Esophagus muscularis mucosa (tissue), 3 donors: ENCODE measurements at regions not wholly inside any gene's neighbourhood (a gene's known extent, or its start where the extent isn't known, plus 50 kb on each side); places are given as distances from the start of the nearest gene placed in this dataset.

Experiments used
- POLR2A ChIP-seq: fragments of 450-650 bp; IDR thresholded peaks from one replicate; pipeline ENCODE4 v1.6.1; 2017; ENCODE audit warnings: antibody characterized with exemption, moderate library complexity, mild to moderate bottlenecking, low read depth
- TF ChIP-seq, protein P1 (sequence below), 3 experiments: fragments of 200-600 bp in 2 of 3; fragments of 450-650 bp in 1 of 3; sonication (generic) in 2 of 3; IDR thresholded peaks; one replicate each; pipeline ENCODE4 v1.5.1; 2017 to 2019; ENCODE audit warnings: antibody characterized with exemption in 3 of 3, mild to moderate bottlenecking in 2 of 3, moderate library complexity in 1 of 3

DNA sequence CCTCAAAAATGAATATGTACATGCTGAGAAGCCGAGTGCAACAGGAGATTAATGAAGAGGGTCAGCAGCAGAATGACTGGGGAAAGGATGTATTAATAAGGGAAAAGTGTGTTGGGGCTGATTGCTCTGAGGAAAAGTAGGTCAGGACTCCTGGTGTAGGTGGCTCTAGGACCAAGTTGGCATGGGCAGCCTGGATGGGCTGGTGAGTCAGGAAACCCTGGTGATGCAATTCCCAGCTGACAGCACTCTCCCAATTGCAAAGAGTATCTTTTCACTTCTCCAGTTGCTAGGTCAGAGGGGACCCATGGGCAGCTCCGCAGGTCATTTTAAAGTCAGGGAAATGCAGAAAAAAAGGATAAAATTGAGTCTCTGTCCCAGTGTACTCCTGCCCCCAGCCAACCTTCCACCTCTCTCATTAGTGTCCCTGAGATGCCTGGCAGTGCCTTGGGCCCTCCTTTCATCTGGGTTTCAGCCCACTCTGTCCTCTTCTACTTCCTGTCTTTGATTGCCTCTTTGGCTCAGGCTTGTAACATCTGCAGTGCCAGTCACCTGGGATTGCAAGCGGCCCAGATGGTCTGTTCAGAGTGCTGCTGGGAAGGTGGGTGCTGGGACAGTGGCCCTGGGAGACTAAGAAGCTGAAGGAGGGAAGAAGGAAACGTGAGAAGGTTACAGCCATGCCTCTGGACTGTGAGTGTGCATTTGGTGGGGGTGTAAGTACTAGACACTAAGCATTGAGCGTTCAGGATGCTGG, 2177.2 kb downstream of the TP53TG3F start:
- no peak for TF ChIP-seq POLR2A
- TF ChIP-seq, protein P1, sequence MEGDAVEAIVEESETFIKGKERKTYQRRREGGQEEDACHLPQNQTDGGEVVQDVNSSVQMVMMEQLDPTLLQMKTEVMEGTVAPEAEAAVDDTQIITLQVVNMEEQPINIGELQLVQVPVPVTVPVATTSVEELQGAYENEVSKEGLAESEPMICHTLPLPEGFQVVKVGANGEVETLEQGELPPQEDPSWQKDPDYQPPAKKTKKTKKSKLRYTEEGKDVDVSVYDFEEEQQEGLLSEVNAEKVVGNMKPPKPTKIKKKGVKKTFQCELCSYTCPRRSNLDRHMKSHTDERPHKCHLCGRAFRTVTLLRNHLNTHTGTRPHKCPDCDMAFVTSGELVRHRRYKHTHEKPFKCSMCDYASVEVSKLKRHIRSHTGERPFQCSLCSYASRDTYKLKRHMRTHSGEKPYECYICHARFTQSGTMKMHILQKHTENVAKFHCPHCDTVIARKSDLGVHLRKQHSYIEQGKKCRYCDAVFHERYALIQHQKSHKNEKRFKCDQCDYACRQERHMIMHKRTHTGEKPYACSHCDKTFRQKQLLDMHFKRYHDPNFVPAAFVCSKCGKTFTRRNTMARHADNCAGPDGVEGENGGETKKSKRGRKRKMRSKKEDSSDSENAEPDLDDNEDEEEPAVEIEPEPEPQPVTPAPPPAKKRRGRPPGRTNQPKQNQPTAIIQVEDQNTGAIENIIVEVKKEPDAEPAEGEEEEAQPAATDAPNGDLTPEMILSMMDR (IDR thresholded peaks at IDR 0.05) = no peak
